NCI-H1105 treated with DMSO at 0.1 percent for 48 hours (cell line): ENCODE measurements at regions not wholly inside any gene's neighbourhood (a gene's known extent, or its start where the extent isn't known, plus 50 kb on each side); places are given as distances from the start of the nearest gene placed in this dataset.
"Not testable (repeated sequence)": the region's sequence is repeated elsewhere in the genome, so short reads cannot be mapped to it uniquely, and the experiment has no call there.

Source experiments
- DNase-seq: peaks from one replicate; lab custom pipeline; 2025; lab: John Stamatoyannopoulos, UW

DNA sequence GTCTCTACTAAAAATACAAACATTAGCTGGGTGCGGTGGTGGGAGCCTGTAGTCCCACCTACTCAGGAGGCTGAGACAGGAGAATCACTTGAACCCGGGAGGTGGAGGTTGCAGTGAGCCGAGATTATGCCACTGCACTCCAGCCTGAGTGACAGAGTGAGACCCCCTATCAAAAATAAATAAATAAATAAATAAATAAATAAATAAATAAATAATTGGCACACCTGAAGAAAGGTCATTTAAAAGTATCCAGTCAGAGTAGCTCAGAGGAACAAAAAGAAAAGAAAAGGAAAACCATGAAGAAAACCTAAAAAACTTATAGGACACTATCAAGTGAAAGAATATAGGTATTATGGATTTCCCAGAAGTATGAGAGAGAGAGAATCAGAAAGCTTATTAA is 330.1 kb upstream of the AR start:
- not testable (repeated sequence) for DNase-seq

DNA sequence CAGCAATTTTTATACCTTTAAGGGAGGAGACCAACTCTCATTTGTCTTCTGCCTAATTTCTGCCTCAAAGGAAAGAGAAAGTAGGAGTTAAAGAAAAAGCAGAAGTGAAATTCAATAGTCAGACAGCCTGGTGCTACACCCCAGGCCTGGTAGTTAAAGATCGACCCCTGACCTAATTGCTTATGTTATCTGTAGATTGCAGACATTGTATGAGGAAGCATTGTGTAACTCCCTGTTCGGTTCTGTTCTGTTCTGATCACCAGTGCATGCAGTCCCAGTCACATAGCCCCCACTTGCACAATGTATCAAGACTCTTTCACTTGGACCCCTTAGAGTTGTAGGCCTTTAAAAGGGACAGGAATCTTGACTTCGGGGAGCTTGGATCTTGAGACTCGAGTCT is 335.9 kb upstream of the AR start:
- no peak for DNase-seq

DNA sequence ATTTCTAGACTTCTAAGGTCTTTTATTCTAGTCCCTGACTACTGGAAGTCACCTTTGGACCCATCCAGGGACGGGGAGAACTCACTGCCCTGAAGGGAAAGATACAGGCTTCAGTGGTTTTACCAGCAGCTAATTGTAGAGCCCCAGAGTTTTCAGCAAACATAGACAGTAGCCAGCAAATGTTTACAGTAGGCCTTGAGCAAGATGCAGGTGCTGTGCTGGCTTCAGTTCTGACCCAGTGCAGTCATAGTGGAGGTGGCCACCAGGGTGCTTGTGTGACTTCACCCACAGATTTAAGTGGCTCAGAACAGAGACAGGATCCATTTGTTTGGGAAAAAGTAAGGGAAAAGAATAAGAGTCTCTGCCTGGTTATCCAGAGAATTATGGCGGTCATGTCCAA is 384.4 kb upstream of the AR start:
- no peak for DNase-seq

DNA sequence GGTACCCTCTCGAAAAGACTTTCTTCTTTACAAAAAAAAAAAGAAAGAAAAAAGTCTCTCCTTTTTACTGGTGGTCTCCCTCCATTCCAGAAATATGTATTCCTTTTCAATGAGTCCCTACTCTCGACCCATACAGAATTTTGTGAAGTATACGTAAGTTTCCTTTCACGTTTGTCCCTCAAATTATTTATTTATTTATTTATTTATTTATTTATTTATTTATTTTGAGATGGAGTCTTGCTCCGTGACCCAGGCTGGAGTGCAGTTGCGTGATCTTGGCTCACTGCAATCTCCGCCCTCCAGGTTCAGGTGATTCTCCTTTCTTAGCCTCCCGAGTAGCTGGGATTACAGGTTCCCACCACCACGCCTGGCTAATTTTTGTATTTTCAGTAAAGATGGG is 429.2 kb upstream of the AR start:
- DNase-seq: no peak

DNA sequence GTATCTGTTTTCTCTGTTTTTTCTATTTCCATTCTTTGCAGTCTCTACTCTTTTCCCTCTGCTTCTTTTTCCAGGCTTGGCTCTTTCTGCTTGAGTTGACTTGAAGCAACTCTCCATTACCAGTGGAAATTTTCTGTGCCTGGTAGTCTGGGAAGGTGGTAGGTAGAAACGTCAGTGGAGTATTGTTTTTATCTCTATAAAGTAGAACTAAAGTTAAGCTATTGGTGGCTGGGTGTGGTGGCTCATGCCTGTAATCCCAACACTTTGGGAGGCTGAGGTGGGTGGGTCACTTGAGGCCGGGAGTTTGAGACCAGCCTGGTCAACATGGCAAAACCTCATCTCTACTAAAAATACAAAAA is 438.1 kb upstream of the AR start:
- no peak for DNase-seq

DNA sequence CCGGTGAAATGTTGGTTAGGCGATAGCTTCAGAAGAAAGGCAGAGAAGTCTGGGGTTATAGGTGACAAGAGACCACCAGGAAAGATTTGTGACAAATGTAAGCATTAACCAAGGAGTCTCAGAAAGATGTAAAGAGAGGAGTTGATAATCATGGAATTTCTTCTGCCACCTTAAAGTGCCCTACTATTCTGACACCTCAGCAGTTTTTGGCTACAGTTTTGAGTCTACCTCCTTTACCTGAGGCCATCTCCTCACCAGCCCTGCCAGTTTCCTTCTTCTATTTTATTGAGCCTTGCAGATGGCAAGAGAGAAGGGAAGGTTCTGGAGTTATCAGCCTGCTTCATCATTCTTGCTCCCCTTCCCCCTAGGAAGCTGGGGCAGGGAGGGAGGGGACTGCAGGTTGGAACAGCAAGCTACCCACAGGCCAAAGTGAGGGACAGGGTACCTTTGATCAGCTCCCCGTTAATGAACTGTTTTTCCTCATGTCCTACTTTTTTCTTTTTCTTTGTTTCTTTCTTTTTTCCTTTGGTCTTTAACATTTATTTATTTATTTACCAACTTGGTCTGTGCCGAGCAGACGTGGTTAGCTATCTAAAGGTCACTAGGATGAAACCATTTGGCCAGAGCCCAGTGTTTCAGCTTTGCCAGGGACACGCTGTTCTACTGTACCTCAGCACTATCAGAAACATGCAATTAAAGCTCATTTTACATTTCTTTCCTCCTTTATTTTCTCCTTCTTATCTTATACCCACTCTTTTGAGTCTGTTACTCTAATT is 438.7 kb upstream of the AR start:
- DNase-seq: no peak

DNA sequence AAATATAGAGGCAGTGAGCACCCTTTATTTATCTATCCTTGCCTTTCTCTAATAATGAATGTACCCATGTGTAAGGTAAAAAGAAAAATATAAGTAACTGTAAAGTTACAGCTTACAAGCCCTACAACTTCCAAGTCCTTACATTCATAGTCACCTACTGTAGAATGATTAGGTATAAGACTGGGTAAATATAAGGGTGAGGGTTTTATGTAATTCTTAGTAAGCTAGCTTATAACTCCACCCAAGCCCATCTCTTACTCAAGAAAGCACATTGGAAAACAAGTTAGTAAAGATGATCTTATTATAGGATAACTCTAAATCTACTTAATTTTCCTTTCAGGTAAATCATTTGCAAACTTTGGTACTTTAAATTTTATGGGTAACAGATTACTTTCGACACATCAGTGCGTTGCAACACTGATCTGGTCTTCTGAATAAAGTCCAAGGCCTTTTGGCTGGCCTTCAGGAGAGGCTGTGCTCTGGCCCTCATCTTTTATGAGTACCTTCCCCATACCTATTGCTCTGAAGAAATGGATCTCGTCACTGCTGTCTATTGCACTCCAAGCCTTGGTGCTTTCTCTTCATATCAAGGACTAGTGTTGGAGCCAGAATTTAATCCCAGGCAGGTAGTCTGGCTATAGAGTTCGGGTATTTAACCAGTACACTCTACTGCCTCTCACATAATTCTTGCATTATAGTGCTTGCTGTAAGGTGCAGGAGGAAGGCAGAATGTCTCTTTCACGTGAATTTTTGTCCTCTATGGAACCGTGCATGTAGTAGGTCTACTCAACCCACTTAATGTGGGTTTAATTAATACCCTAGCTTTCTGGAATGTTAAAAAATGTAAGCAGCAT is 443.6 kb upstream of the AR start:
- DNase-seq: no peak

DNA sequence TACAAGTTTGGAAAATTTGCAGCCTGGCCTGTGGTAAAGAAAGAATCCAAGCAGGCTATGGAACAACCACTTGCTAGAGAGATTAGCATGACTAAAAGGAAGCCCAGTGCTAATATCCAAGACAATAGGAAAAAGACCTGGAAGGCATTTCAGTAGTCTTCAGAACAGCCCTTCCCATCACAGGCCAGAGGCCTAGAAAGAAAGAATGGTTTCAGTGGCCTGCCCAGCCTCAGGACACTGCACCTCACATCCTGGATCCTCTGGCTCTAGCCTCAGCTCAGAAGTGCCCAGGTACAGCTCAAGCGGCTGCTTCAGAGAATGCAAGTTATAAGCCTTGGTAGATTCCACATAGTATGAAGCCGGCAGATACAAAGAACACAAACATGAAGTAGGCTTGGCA is 449.8 kb upstream of the AR start:
- DNase-seq: no peak

DNA sequence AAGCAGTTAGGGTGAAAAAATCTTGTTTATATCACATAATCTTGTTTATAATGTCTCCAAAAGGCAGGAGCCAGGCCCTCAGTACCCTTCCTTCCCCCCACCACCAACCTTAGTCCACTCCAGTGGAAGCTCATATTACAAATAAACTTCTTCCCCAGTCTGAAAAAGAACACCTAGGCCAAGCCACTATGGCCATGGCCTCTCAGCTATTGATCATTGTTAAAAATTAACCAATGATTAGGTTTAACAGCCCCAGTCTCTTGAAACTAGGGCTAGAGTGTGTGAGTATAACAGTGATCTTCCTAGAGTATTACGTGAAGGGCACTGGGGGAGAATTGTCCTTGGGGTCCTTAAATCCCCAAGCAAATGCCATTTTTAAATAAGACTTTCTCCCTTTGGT is 411.9 kb upstream of the EDA2R start:
- DNase-seq: no peak

DNA sequence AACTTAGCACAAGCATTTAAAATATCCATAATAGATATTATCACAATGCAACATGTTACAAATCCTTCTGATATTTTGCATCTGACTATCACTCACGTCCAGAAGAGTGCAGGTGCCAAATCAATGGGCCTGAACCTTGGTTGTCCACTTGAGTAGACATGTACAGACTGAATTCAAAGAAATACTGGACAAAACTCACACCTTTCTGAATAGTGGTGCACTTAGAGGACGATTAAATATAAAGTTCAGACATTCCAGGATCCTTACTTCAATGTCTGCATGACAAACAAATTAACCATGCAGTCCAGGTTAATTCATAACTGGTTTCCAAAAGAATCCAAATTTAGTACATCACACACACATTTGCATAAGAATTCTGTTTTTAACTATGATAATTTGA is 406.0 kb upstream of the EDA2R start:
- DNase-seq: no peak

DNA sequence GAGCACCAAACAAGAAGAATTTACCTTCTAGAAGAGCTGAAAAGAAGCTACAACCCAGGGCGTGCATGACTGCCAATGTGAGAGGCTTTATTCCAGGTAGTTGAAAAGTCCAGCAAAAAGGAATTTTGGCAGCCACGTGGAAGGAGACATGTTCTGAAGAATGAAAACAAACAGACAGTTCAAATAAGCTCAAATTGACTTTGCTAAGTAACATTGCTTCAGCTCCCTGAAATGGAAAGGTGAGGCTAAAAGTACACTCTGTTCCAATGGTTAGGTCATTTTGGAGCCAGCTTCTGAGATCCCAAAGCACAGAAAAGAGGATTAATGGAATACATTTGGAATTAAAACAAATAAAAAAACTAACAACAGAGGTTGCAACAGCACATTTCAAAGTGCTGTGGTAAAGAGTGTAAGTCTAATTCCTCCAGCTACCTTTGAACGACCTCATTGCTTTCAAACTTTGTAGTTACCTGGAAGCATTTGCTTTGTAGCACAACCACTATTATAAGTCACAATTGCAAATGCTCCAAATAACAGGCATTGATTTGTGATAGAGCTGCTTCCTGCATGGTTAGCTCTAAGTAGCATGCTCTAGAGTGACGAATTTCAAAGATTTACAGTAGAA is 405.3 kb upstream of the EDA2R start:
- DNase-seq: no peak

DNA sequence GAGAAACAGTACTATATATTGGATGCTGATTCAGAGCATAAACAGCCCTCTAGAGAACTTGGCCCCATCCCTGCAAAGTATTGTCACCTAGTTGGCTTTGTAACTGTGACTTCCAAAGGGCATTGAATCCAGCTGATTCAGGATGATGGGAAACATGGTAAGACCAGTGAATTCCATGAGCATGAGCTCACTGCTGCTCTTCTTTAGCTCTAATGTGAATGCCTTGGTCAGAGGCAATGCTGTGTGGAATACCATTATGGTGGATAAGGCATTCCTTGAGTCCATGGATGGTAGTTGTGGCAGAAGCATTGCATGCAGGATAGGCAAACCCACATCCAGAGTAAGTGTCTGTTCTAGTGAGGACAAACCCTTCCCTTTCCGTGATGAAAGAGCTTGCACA is 365.6 kb upstream of the EDA2R start:
- DNase-seq: no peak

DNA sequence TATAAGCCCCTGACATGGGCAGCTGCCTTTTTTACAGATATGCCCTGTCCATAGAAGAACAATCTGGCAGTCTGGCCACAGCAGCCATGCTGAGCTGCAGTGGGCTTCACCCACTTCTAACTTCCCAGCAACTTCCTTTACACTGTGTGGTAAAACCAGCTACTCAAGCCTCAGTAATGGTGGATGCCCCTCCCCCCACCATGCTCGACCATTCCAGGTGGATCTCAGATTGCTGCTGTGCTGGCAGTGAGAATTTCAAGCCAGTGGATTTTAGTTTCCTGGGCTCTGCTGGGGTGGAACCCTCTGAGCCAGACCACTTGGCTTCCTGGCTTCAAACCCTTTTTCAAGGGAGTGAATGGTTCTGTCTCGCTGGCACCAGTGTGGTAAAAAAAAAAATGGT is 355.9 kb upstream of the EDA2R start:
- DNase-seq: no peak

DNA sequence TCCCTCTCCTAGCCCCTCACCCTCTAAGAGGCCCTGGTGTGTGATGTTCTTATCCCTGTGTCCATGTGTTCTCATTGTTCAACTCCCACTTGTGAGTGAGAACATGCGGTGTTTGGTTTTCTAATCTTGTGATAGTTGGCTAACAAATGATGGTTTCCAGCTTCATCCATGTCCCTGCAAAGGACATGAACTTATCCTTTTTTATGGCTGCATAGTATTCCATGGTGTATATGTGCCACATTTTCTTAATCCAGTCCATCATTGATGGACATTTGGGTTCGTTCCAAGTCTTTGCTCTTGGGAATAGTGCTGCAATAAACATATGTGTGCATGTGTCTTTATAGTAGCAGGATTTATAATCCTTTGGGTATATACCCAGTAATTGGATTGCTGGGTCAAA is 353.2 kb upstream of the EDA2R start:
- not testable (repeated sequence) for DNase-seq

DNA sequence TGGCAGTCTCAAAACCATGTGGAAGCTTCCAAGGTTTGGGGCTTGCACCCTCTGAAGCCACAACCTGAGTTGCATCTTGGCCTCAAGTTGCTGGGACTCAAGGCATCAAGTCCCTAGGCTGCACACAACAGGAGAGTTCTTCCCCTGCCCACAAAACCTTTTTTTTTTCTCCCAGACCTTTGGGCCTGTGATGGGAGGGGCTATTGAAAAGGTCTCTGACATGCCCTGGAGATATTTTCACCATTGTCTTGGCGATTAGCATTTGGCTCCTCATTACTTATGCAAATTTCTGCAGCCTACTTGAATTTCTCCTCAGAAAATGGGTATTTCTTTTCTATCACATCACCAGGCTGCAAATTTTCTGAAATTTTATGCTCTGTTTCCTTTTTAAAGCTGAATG is 349.5 kb upstream of the EDA2R start:
- DNase-seq: no peak

DNA sequence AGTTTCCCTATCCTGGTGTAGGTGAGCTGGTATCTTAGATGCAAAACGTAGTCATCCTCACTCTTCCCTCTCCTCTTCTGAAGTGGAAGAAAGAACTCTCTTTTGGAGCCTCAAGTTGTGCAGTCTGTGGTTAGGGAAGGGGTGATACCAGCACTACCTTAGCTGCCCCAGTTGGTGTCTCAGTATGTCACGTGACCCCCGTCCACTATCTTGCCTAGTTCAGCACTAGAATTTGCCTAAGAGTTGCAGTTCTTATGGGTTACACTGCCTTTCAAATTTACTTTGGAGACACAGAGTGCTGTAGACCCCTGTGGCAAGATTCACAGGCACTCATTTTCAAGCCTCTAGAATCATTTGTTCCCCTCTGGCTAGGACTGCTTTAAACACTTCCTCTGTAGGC is 322.8 kb upstream of the EDA2R start:
- no peak for DNase-seq

DNA sequence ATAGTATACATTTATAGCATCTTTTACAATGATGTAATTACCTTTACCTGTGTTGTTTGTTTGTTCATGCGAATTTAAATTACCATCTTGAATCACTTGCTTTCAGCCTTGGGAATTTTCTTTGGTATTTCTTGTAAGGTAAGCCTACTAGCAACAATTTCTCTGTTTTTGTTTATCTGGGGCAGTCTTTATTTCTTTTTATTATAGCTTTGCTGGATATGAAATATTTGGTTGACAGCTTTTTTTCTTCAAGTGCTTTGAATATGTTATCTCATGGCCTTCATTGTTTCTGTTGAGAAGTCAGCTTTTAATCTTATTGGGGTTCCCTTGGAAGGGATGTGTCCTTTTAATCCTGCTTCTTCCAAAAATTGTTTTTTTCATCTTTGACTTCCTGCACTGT is 292.8 kb upstream of the EDA2R start:
- DNase-seq: no peak

DNA sequence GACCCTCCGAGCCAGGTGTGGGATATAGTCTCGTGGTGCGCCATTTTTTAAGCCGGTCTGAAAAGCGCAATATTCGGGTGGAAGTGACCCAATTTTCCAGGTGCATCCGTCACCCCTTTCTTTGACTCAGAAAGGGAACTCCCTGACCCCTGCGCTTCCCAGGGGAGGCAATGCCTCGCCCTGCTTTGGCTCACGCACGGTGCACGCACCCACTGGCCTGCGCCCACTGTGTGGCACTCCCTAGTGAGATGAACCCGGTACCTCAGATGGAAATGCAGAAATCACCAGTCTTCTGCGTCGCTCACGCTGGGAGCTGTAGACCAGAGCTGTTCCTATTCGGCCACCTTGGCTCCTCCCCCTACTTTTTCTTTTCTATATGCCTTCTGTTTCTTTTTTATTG is 291.6 kb upstream of the EDA2R start:
- DNase-seq: not testable (repeated sequence)

DNA sequence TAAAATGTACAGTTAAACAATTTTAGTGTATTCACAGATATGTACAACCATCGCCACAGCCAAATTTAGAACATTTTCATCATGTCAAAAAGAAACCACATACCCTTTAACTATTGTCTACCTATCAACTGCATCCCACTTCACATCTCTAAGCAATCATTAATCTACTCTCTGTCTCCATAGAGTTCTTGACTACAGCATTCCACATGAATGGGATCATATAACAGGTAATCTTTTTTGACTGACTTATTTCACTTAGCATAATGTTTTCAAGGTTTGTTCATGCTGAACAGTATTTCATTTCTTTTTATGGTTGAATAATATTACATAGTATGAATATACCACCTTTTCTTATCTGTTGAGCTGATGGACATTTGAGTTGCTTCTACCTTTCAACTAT is 281.4 kb upstream of the EDA2R start:
- DNase-seq: no peak

DNA sequence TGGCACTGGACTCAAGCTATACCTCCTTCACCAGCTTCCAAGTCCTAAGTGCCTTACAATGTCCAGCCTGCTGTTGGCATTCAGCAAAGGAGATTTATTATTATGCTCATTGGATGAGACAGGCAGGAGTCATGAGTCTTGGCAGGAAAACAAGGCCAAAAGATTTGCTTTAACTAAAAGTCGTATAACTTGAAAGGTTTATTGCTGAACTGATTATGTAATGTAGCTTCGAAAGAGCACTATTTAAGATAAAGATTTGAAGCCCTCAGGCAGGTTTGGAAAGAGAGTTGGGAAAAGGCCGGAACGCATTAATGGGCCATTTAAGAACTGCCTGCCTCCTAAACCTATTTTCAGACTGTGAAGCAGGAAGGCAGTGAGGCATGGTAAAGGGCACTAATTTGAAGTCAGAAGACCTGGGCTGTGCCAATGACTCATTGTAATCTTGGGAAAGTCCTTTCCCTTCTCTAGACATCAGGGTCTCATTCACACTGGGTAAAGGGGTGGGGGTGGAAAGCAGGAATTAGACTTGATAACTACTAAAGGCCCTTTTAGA is 280.5 kb upstream of the EDA2R start:
- DNase-seq: no peak

DNA sequence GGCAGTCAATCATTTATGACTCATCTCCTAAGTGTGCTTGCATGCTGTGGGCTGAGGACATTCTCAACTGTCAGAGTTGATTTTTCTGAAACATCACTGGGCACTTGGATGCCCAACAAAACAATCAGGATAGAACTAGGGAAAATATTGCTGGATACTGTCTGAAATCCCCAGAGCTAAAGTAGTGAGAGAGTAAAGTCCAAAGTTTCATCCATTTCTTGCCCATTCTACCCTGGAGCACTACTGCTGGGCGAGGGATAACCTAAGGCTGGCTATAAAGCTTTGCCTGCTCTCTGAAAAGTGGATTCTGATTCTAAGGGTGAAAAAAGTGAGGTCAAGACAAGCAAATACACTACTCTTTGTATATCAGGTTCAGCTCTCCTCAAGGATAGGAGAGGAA is 279.6 kb upstream of the EDA2R start:
- no peak for DNase-seq

DNA sequence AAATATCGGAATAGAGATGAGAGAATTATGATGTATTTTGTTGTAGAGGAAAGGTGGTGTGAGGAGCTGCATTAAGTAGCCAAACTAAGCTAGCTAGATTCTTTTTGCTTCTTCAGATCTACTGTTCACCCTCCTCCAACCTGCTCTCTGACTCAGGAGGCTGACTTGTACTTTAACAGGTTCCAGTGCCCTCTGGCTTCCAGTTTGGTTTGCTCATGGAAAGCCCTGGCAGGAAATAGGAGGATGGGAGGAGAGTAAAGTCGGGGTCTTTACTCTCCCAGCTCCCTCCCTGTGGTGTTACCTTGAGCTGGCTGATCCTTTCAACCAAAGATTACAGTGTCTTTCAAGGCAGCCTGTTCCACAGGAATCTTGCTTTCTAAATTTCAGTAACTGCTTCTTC is 277.0 kb upstream of the EDA2R start:
- no peak for DNase-seq

DNA sequence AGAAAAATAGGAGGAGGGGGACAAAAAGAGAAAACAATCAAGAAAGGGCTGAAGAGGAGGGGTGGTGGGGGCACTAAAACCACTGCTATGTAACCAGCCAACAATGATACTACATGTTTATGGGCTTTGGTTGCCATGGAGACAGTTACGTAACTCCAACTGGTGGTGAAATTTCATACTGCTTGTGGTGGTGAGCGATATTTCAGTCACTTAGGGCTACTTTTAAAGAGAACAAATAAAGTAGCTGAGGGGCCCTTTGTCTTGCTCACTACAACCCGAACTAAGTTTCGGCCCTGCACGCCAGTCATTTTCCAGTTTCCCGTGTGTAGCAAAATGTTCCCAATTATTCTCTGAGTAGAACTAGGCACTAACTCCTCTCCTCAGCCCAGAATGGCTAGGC is 275.2 kb upstream of the EDA2R start:
- no peak for DNase-seq
